ACHN (cell line): ENCODE measurements at regions not wholly inside any gene's neighbourhood (a gene's known extent, or its start where the extent isn't known, plus 50 kb on each side); places are given as distances from the start of the nearest gene placed in this dataset.

Experiments used
- DNase-seq: peaks from one replicate; pipeline ENCODE4 v3.0.0-alpha.2; 2015
- in situ Hi-C: cut with HindIII; loops from 2 replicates; pipeline ENCODE4 v1.10.0; 2017; ENCODE audit warnings: low sequenced_read_pairs, low pct_ligation_motif_present, low pct_unique_long_range_greater_than_20kb

- no peak for DNase-seq
- in situ Hi-C loops, result no loop called here
These were observed 154.3 kb downstream of the GNAT3 start for GRCh38 chr7:80357530-80357929.

GRCh38 chr7:80350430-80350829, 161.4 kb downstream of the GNAT3 start:
- DNase-seq, result no peak
- in situ Hi-C loops, result no loop called here

DNA sequence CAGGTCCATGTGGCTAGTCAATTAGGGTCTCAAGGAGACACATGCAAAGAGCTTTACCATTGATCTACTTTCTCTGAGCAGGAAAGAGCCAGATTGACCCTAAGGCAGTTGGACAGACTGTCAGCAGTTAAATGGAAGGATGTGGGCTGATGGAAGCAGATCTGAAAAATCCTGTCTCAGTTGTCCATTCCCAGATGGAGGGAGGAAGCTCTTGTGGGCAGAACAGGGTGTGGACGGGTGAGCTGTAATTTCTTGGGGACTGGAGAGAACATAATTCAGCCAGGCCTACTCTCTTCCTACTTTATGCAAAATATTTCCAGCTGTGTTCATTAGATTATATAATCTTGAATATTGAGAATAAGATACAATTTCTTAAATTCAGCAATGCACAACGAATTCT, 163.6 kb downstream of the GNAT3 start:
- DNase-seq, result no peak
- in situ Hi-C loops, result no loop called here

- DNase-seq, result no peak
- in situ Hi-C loops, result no loop called here
These were observed 164.7 kb downstream of the GNAT3 start for GRCh38 chr7:80347173-80347572.

DNA sequence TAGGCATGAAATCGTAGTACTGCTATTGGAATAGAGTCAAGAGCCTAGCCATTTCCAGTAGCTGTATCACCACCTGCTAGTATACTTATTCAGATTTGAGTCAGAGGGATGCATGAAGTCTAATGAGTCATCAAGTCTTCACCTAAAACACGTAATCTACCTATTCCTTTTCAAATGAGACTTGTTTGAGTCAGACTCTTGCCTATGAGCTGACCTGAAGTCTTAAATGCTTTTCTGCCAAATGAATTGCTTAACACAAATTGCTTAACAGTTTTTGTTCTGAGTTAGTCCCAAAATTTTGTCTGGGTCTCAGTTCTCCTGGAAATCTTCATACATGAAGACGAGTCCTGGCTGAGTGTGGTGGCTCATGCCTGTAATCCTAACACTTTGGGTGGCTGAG, 165.2 kb downstream of the GNAT3 start:
- no peak for DNase-seq
- in situ Hi-C loops, result no loop called here

DNA sequence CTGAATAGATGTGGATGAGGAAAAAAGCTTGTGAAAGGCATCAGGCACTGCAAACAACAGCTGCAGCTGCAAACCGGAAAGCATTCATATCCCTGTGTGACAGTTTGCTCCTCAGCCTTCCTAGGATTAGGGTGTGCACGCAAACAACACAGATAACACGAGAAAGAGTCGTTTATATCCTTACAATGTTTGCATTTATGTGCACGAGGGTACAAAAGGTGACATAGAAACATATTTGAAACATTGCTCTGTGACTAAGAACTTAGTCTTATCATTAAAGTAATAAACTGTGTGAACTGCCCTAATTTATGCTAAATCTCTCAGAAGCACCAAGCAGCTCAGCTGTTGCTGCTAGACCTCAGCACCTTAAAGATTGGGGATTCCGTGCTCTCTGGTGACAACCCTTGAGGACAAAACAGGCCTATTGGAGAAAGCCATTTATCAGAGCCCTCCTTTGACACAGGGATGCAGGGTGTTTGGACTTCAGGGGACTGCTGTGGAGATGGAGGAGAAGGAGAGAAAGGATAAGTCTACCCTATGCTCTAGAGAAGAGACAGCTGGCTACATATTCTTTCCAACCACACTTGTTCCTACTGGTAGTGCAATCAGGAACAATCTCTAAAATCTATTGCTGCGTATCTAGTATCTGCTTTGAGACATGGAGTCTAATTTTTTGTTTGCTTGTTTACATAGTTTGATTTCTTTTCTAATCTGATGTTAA, 176.2 kb downstream of the GNAT3 start:
- DNase-seq, result no peak
- in situ Hi-C loops, result no loop called here

DNA sequence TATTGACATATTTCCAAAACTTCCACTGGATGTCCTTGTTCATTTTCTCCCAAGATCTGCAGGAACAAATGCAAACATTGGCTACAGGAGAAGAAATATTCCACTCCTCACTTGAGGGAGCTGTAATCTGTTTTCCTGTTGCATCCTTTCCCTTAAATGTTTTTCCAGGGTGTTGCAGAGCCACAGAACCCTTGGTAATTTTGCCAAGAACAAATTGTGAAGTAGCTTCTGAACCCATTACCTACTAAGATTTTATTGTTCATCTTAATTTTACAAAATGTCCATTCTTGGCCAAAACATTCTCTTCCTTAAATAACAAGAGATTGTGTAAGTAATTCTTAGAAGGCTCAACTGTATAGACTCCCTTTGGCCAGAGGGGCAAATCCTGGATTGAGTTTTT, 177.0 kb downstream of the GNAT3 start:
- DNase-seq, result no peak
- in situ Hi-C loops, result no loop called here

- no peak for DNase-seq
- in situ Hi-C loops, result no loop called here
These were observed 177.7 kb downstream of the GNAT3 start for GRCh38 chr7:80334196-80334595.

DNA sequence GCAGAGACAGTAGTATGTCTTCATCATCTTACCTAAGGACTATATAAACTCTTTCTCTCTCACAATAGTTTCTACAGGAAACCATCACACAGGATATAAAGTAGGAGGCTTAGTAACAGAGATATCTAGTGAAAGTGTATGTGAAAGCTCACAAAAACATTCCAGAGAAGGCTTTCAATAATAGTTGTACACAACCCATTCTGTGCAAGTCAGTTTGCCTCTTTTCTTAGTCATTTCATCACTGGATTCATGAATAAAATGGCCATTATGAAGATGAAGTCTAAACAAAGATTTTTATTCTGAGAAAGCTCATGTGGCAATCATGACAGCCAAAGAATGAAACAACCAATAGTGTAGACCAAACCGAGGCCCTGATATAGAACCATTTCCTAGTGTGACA, 178.8 kb downstream of the GNAT3 start:
- in situ Hi-C loops, result no loop called here

DNA sequence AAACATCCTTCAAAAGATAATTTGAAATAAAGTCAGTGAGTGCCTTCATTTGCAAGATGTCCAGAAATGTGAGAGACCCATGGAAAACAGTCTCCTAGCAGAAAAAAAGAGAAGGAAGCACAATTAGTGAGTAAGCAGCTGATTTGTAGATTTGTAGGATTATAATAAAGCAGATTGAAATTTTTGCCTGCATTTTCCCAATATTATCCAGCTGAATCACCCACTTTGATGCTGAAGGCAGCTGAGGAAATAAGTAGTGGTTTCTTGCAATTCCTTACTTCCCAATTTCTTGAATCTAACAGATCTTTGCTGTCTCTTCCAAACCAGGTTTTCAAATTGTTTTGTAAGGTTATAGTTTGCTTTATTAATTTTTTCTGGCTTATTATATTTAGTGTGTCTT, 181.4 kb downstream of the GNAT3 start:
- in situ Hi-C loops, result no loop called here

More for the DNA sequence above, 178.8 kb downstream of the GNAT3 start:
- no peak for DNase-seq

DNA sequence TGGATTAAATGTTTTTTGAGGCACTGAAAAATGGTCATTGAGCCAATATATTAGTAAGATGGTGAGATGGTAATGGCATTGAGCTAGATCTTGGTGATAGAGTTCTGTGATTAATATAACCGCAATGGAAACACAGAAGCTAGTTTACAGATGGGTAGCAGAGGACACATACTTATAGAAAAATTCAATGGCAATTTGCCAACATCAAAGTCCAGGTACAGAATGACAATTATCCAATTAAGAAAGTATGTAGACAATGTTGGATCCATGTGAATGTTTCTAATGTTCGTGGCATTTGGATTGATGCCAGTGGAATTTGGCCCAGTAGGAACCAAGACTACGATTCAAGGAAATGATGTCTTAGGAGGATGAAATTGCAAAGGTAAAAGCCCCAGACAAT, 187.8 kb downstream of the GNAT3 start:
- in situ Hi-C loops, result no loop called here

More for the DNA sequence above, 181.4 kb downstream of the GNAT3 start:
- no peak for DNase-seq

GRCh38 chr7:80319461-80319860, 184.8 kb downstream of the GNAI1 start:
- in situ Hi-C loops, result no loop called here
- DNase-seq, result no peak

More for the DNA sequence above, 187.8 kb downstream of the GNAT3 start:
- no peak for DNase-seq

DNA sequence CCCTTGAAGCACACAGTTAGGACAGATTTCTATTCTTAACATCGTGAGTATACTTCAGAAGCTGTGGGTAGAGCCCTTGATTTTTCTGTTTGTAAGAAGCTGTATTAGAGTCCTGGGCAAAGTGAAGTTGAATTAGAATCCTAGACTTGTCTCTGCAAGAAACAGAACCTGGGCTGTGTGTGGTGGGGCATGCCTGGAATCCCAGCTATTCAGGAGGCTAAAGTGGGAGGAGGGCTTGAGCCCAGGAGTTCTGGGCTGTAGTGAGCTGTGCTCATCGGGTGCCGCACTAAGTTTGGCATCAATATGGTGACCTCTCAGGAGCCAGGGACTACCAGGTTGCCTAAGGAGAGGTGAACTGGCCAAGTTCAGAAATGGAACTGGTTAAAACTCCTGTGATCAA, 183.4 kb downstream of the GNAI1 start:
- in situ Hi-C loops, result no loop called here
- no peak for DNase-seq

GRCh38 chr7:80316811-80317210, 182.2 kb downstream of the GNAI1 start:
- in situ Hi-C loops, result no loop called here
- DNase-seq, result no peak

DNA sequence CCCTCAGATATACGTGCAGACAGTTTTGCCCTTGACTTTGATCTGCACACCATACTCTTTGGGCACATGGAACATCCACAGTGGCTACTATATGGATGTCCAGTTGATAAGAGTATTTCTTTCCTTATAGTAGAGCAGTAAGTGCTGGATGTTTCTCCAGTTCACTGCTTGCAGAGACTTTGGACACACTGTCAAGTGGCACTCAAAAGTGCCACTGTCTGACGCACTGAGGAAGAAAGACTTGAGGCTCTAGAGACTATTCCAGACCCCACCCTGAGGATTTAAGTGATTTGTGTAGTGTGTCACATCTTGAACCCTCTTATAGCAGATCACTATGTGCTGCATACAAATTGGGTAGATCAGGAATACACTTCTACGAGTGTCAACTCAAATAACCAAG, 179.1 kb downstream of the GNAI1 start:
- in situ Hi-C loops, result no loop called here
- DNase-seq, result no peak

DNA sequence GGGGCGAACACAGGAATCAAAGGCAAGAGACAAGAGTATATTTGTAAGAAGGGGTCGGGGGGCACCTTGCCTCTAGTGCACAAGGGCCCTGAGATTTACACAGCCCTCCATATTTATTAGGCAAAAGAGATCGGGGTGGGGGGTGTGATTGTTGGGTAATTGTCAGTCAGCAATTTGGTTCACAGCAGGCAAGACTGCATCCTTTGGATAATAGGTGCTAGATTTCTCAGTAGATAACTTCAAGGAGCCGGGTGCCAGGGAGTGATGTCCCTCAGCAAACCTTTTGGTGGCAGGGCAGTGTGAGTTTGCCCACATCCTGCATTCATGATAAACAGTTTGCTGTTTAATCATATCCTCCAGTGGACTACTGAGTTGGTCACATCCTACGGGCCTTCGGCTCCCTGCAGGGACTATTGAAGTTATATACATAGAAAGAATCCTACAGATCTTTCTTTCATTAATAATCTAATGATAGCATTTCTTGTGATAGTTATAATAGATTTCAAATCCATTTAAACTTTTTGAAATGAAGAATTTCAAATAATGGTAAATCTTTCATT, 178.5 kb downstream of the GNAI1 start:
- in situ Hi-C loops, result no loop called here
- DNase-seq, result no peak

DNA sequence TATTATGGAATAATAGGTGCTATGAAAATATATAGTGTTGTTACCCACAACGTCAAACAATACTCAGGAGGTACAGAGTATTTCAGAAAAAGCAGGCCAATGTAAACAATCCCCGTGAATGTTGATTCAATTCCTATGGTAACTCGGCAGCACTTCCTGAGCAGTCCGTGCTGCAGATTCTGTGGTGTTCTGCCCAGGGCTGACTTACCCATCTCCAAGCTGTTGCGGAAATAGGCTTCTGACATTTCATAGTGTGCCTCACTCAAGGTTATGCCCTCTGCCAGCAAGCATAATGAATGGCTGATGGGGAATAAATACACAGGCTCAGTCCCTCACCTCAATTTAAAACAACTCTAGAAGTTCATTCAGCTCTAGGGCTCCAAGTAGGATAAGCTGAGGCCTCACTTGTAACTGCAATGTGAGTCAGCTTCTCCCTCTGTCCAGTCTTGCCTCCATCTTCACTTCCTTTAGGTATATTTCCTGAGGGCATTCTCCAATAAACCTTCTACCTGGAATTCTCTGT, 177.6 kb downstream of the GNAI1 start:
- DNase-seq, result no peak
- in situ Hi-C loops, result no loop called here

DNA sequence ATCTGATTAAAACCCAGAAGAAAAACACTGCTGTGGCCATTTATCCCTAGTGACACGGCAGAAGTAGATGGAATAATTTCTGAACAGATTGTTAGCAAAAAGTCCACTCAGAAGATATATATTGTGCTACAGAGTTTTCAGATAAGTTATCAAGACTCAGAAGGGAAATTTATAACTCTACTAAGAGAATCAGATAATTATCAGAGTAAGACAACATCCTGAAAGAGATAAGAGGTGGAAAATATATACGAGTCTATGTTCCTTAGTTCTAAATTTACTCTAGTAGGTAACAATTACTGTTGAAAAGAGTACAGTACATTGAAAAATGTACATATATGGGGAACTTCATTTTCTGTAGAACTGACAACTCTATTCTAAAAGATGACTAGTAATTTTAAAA, 176.7 kb downstream of the GNAI1 start:
- DNase-seq, result no peak
- in situ Hi-C loops, result no loop called here

DNA sequence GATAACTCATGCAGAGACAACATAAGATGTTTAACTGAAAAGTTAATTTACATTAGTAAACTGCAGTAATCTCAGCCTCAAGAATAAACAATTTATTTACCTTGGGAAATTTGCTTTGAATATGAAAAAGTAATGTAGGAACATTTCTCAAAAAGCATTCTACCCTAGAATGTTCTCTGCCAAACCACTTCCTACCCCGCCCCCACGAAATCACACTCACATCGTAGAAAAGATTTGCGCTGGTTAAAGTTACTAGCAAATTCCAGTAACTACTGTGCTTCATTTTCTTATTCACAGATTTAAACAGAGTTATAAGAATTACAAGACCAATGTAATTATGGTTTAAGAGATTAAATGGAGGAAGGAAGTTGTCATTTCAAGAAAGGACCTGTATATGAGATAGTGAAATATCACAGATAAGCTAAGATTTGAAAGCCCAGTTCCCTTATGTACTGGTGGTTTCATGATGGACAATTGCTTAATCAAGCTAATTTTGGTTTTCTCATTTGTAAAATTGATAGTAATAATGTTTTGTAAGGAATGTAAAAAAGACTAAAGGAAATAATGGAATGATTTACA, 175.4 kb downstream of the GNAI1 start:
- no peak for DNase-seq
- in situ Hi-C loops, result no loop called here

DNA sequence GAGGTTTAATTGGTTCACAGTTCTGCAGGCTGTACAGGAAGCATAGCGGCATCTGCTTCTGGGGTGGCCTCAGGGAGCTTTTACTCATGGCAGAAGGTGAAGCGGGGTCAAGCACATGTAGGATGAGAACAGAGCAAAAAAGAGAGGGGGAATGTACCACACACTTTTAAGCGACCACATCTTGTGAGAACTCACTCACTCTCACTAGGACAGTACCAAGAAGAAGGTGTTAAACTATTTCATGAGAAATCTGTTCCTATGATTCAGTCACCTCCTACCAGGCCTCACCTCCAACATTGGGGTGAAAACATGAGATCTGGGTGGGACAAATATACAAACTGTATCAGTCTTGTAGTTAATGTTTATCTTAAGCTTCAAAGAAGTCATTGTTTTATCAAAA, 174.7 kb downstream of the GNAI1 start:
- in situ Hi-C loops, result no loop called here
- no peak for DNase-seq
